Ishikawa (cell line): ENCODE measurements at regions not wholly inside any gene's neighbourhood (a gene's known extent, or its start where the extent isn't known, plus 50 kb on each side); places are given as distances from the start of the nearest gene placed in this dataset.

Source experiments
- CEBPB ChIP-seq: IDR thresholded peaks from 2 replicates; pipeline ENCODE4 v1.6.1; 2012
- CREB1 ChIP-seq: IDR thresholded peaks from 2 replicates; pipeline ENCODE4 v1.6.1; 2012; ENCODE audit warnings: low read depth
- EGR1 ChIP-seq: IDR thresholded peaks from 2 replicates; pipeline ENCODE4 v1.6.1; 2012
- EP300 ChIP-seq: IDR thresholded peaks from 2 replicates; pipeline ENCODE4 v1.6.1; 2012; ENCODE audit warnings: borderline replicate concordance
- FOXM1 ChIP-seq: IDR thresholded peaks from 2 replicates; pipeline ENCODE4 v1.6.1; 2012; ENCODE audit warnings: low read depth, borderline replicate concordance
- MAX ChIP-seq: IDR thresholded peaks from 2 replicates; pipeline ENCODE4 v1.6.1; 2012
- NFIC ChIP-seq: IDR thresholded peaks from 2 replicates; pipeline ENCODE4 v1.6.1; 2012
- RAD21 ChIP-seq: IDR thresholded peaks from 2 replicates; pipeline ENCODE4 v1.6.1; 2012; ENCODE audit warnings: low read depth
- REST ChIP-seq: IDR thresholded peaks from 2 replicates; pipeline ENCODE4 v1.6.1; 2012; ENCODE audit warnings: low read depth, mild to moderate bottlenecking
- TAF1 ChIP-seq: IDR thresholded peaks from 2 replicates; pipeline ENCODE4 v1.6.1; 2012; ENCODE audit warnings: low read depth, mild to moderate bottlenecking
- TCF12 ChIP-seq: IDR thresholded peaks from 2 replicates; pipeline ENCODE4 v1.6.1; 2012; ENCODE audit warnings: low read depth
- TEAD4 ChIP-seq: IDR thresholded peaks from 2 replicates; pipeline ENCODE4 v1.6.1; 2012
- USF1 ChIP-seq: IDR thresholded peaks from 2 replicates; pipeline ENCODE4 v1.6.1; 2012
- YY1 ChIP-seq: IDR thresholded peaks from 2 replicates; pipeline ENCODE4 v1.6.1; 2012; ENCODE audit warnings: low read depth
- ZBTB7A ChIP-seq: IDR thresholded peaks from 2 replicates; pipeline ENCODE4 v1.6.1; 2012; ENCODE audit warnings: low read depth

GRCh38 chr15:31248263-31248662 is 78.4 kb upstream of the KLF13 start:
- no peak for TF ChIP-seq EP300
- TF ChIP-seq REST, result no peak
- TF ChIP-seq FOXM1, result no peak
- TF ChIP-seq EGR1, result no peak
- TF ChIP-seq TAF1, result no peak
- TF ChIP-seq NFIC, result no peak
- TF ChIP-seq MAX, result no peak
- no peak for TF ChIP-seq YY1
- TF ChIP-seq CREB1, result no peak
- TF ChIP-seq RAD21, result no peak
- TF ChIP-seq TEAD4, result no peak
- no peak for TF ChIP-seq USF1
- no peak for TF ChIP-seq CEBPB
- TF ChIP-seq ZBTB7A, result no peak
- TF ChIP-seq TCF12, result no peak

- TF ChIP-seq FOXM1 (no peak), USF1 (no peak), YY1 (no peak), RAD21 (no peak), CEBPB (no peak), MAX (no peak), REST (no peak), CREB1 (no peak), EGR1 (no peak), ZBTB7A (no peak), TAF1 (no peak), TCF12 (no peak), NFIC (no peak)
These were observed 77.7 kb upstream of the KLF13 start for GRCh38 chr15:31248951-31249350.

GRCh38 chr15:31250033-31250432 is 76.6 kb upstream of the KLF13 start:
- no peak for TF ChIP-seq YY1
- no peak for TF ChIP-seq MAX
- no peak for TF ChIP-seq RAD21
- no peak for TF ChIP-seq EP300
- no peak for TF ChIP-seq TEAD4
- no peak for TF ChIP-seq TAF1
- TF ChIP-seq CREB1, result no peak
- TF ChIP-seq CEBPB, result no peak
- TF ChIP-seq TCF12, result no peak
- TF ChIP-seq USF1, result no peak

- no peak for TF ChIP-seq MAX
- no peak for TF ChIP-seq USF1
- no peak for TF ChIP-seq YY1
- TF ChIP-seq CREB1, result no peak
- no peak for TF ChIP-seq CEBPB
- no peak for TF ChIP-seq TAF1
- no peak for TF ChIP-seq EGR1
- no peak for TF ChIP-seq FOXM1
- no peak for TF ChIP-seq TCF12
- TF ChIP-seq EP300, result no peak
- no peak for TF ChIP-seq TEAD4
- no peak for TF ChIP-seq ZBTB7A
- no peak for TF ChIP-seq RAD21
- TF ChIP-seq NFIC, result no peak
- no peak for TF ChIP-seq REST
These were observed 75.5 kb upstream of the KLF13 start for GRCh38 chr15:31251165-31251564.
